Activated gamma-delta T cell treated with Interleukin-2 at 50 U/mL for 16 hours (primary cell): ENCODE measurements at regions not wholly inside any gene's neighbourhood (a gene's known extent, or its start where the extent isn't known, plus 50 kb on each side); places are given as distances from the start of the nearest gene placed in this dataset.

Experiments used
- DNase-seq: peaks from one replicate; pipeline ENCODE4 v3.0.0-alpha.2; 2020

DNA sequence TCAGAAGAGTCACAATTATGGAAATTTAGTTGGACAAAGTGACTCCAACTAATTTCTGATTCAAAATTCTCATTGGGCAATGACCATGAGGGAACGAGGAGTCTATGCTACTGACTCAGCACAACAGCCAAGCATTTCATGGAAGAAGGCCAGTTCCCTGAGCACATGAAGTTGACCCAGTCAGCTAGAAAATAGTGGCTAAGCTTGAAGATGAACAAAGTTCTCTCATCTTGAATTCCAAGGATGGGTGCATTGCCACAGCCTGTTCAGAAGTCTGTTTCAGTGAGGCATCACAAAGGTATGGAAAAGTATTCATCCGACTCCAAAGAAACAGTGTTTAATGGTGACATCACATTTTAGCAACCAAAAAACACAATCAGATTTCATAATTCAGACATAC, 676.9 kb downstream of the HACE1 start:
- no peak for DNase-seq

DNA sequence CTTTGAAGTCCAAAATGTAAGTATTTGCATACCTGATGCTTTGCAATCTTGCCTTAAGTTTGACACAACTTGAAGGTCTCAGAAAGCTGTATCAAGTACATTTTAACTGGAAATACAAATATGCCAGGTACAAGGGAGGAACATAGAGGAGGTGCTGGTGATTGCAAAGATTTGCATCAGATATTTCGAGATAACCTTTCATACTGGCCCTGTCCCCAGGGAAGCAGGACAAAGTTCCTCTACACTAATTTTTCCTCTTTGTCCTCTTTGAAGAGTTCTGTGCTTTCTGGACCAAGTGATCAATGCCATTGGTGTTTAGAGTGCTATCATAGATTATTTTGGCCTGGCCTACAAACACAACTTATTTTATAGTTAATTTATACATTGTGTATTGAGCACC, 686.1 kb downstream of the HACE1 start:
- DNase-seq, result no peak

DNA sequence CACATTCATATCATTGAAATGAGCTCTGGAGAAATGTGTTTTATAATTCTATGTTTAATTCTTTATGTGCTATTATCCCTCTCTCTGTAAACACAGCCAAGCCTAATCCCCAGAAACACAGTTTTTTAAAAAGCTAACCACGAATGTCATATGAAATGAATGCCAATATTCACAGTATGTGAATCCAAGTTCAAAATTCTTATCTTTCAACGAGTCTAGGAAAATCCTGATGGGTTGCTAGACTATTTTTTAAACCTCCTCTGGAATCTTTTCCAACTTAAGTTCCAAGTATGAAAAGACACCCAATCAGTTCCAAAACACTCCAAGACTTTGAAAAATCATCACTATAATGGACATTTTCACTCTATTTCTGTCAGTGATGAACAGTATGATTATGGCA, 689.3 kb downstream of the HACE1 start:
- no peak for DNase-seq

DNA sequence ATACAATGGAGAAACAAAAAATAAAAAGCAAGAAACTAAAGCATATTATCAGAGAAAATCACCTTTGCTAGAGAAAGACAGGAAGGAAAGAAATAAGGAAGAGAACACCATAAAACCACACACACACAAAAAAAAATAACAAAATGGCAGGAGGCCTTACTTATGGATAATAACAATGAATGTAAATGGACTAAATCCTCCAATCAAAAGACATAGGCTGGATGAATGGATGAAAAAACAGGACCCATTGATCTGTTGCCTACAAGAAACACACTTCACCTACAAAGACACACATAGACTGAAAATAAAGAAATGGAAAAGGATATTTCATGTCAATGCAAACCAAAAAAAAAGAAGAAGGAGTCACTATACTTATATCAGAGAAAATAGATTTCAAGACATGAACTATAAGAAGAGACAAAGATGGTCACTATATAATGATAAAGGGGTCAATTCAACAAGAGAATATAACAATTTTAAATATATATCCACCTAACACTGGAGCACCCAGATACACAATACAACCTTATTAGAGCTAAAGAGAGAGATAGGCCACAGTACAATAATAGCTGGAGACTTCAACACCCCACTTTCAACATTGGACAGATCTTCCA, 693.6 kb downstream of the HACE1 start:
- no peak for DNase-seq

DNA sequence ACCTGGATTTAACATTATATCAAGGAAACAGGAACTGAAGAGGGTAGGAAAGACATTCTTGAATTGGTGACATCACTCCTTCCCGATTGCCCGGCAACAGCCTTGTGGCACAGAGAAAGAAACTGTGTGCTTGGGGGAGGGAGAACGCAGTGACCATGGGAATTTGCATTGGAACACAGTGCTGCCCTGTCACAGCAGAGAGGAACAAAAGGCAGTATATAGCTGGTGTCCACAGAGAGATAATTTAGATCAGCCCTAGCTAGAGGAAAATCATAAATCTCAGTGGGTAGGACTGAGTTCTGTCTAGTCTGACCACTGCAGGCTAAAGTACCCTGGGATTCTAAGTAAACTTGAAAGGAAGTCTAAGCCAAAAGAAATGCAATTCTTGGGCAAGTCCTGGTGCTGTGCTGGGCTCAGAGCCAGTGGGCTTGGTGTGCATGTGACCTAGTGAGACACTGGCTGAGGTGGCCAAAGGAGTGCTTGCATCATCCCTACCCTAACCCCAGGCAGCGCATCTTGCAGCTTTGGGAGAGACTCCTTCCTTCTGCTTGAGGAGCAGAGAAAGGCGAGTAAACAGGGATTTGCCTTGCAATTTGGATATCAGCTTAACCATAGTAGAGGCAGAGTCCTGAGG, 697.6 kb downstream of the HACE1 start:
- no peak for DNase-seq

DNA sequence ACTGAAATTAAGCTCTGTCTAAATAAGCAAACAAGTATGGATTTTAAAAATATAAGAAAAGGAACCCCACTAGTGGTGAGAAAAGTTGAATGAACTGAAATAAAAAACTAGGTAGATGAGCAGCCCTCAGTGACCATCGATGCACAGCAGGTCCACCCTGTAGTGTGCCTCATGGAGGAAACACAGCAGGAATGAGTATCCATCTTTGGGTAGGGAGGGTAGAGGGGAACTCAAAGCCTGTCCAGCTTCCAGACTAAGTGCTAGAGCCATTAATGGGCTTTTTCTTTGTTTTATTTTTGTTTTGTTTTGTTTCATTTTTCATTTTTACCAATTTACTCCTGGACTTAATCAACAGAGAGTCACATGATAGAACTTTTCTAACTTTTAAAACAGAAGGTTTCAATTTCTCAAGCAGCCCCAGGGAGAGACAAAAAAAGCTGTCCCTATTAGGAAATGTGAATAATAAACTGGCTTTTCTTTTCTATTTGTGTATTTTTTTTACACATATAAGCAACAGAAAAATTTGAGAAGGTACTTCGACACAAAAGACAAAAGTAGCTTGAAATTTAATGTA, 700.6 kb downstream of the HACE1 start:
- no peak for DNase-seq

DNA sequence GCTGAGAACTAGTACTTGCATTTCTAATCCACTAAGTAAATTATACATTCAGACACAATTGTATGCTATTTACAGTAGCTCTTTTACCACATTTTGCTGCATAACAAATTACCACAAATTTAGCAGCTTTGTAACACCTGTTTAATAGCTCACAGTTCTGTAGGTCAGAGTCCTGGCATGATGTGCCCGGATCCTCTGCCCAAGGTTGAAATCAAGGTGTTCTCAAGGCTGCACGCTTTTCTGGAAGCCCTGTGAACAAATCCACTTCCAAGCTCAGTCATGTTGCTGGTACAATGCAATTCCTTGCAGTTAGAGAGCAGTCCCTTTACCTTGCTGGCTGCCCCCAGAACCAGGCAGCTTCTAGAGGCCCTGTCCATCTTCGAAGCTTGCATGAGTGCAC, 716.0 kb downstream of the HACE1 start:
- no peak for DNase-seq

DNA sequence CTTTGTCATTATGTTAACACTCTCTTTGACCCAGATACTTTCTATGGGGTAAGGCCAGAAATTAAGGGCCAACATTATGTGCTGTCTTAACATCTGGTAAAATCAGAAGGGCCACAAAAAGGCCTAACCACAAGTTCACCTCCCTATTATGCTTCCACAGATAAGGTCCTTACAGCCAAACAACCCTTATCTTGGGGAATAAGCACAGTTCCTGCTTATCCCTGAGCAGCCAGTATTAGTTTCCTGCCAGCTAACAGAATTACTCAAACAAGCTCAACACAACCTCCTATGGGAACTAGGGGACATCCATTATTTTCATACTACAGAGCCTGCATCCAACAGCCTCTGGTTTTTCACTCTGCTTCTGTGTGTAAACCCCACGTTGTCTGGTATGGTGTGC, 724.8 kb downstream of the HACE1 start:
- DNase-seq, result no peak

DNA sequence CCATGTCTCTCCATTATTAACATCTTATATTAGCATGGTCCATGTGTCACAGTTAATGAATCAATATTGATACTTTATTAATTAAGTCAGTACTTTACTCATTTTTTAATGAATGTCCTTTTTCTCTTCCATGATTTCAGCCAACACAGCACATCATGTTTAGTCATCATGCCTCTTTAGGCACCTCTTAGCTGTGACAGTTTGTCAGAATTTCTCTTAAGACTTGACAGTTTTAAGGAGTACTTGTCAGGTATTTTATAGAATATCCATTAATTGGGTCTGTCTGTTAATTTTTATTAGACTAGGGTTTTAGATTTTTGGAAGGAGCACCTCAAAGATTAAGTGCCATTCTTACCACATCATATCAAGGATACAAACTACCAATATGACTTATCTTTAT, 729.4 kb downstream of the HACE1 start:
- DNase-seq, result no peak

DNA sequence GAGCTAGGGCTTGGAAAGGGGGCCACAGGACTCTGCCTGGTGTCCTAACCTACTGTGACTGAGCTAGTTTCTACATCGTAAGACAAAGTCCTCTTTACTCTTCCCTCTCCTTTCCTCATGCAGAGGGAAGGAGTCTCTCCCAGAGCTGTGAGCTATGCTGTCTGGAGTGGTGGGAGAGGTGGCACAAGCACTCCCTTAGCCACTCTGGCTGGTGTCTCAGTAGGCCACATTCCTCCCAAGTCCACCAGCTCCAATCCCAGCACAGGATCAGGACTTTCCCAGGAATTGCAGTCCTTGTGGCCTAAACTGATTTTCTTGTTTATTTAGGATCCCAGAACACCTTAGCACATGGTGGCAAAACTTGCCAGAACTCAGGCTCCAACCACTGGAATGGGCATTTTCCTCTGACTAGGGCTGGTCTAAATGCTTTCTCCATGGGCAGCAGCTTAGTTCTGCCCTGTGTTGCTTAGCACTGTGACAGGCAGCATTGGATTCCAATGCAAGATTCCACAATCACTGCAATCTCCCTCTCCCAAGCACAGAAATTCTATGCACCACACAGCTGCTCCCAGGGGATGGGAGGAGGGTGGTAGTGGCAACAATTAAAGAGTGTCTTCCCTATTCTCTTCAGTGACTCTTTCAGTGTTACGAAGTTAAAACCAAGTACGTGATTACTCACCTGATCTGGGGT, 733.3 kb downstream of the HACE1 start:
- no peak for DNase-seq

DNA sequence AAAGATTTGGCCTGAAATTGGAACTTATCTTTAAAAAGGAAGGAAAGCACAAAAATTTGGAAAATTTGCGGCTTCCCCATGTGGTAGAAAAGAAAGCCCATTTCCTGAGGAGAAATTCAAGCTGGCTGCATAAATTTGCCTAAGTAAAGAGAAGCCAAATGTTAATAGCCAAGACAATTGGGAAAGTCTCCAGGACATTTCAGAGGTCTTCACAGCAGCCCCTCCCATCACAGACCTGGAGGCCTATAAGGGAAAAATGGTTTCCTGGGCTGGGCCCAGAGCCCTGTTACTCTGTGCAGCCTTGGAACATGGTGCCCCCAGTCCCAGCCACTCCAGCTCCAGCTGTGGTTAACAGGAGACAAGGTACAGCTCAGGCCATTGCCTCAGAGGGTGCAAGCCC, 736.5 kb downstream of the HACE1 start:
- no peak for DNase-seq

DNA sequence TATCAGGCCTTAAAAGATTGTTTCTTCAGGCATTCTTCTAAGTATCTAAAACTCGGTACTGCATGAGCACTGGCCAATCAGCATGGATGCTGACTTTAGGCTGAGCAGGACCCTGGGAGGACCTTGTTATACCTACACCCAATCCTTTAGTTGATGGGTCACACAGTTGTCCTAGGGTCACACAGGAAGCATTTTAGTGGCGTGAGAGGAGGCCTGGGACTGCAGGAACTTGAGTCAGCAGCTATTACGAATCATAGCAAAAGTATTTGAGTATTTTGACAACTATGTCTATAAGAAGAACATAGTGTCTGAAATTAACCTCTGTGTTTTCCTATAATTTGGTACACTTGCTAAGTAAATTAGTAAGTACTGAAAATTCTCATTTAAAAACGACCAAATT, 741.4 kb downstream of the HACE1 start:
- DNase-seq, result no peak

DNA sequence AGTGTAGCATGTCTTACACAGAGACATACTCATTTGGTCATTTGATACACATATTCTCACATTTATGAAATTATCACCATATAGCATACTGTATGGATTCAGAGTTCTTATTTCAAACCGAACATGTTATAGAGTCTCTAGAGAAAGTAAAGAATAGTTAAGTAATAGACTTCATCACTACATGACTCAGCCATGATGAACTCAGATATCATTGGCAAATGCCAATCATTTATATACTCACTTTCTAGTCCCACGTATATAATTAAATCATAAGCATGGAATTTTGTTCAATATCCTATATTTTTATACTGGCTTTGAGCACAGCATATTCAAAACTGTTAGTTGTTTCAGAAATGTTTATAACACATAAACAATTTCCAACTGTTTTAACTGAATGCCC, 749.9 kb downstream of the HACE1 start:
- DNase-seq, result no peak

DNA sequence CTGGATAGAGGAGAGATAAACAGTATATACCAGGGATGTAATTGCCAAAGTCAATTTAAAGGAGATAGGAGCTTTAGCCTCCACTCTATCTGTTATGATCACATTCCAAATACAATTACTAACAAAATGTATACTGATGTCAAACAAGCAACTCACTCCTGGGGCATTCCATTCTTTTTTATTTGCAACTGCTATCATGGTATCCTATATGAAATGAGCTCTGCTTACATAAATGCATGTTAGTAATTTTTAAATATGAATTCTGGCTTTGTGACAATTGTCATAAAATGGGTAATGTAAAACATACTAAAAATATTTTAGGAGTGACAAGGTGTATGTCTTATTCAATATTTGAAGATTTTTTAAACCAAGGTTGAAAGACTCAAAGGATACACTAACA, 751.1 kb downstream of the HACE1 start:
- no peak for DNase-seq

DNA sequence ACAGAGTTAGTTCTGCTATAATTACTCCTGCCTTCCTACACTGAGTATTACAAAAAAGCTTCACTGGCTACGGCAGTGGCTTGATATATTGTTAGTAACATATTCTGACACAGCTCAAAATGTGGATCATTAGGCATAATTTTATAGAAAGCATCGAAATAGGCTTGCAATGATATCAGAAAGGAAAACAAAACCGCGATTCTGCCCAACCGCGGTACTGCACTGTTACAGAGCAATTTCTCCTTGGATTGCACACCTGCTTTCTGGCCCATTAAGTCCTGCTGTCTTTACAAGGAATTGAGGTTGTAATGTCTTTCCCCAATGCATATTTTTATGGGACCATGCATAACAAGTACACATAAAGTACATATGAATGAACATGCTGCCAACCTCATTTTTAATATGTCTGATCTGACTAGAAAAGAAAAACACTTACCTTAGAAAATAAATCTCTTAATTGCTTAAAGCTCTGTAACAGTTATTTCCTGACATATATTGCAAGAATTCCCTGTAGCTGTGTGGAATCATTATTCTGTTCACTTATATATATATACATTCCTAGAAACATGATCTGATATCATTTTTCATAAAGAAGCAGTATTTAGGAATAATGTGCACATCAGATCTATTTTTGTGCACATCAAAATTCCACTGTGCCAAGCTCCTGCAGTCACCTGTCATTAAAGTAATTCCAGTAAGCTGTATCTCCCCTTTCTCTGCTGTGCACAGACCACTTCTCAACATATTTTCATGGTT, 763.9 kb downstream of the HACE1 start:
- no peak for DNase-seq

DNA sequence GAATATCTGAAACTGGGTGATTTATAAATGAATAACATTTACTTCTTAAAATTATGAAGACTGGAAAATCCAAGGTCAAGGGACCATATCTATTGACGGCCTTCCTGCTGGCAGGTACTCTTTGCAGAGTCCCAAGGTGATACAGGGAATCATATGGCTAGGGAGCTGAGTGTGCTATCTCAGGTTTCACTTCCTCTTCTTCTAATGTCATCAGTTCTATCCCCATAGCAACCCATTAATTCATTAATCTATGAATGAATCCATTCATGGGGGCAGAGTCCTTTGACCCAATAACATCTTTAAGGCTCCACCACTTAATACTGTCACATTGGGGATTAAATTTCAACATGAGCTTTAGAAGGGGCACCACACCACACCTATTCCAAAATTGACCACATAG, 772.0 kb downstream of the HACE1 start:
- no peak for DNase-seq

DNA sequence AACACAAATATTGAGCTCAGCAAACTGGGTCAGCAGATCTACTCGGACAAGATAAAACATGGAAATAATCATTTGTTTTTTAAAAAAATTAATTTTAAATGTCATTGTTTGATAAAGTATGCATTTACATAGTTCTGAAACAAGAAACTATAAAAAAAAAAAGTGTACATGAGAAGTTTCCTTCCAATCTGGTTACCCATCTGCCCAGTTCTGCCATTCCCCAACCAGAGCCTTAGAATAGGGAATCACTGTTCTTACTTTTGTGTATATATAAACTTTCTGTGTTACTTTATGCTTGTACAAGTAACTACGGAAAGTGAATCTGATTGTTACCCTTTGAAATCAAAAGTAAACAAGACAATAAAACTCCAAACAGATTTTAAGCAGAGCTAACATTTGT, 791.4 kb downstream of the HACE1 start:
- DNase-seq, result no peak

DNA sequence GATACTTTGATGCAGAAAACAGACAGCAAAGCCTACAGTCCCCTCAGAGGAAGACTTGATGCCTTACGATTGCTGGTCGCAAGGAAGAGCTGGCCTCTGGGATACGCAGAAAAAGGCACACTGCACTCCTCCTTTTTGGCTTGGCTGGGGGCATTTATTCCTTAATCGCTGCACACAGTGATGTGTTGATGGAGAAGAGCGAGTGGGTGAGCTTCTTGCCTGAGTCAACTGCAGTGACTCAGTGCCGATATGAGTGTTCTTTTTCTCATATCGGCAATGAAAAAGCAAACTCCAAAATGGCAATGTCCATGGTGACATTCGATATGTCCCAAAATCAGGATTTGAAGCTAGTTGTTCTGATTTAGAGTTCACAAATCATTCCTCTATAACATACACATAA, 794.8 kb downstream of the HACE1 start:
- DNase-seq, result no peak

DNA sequence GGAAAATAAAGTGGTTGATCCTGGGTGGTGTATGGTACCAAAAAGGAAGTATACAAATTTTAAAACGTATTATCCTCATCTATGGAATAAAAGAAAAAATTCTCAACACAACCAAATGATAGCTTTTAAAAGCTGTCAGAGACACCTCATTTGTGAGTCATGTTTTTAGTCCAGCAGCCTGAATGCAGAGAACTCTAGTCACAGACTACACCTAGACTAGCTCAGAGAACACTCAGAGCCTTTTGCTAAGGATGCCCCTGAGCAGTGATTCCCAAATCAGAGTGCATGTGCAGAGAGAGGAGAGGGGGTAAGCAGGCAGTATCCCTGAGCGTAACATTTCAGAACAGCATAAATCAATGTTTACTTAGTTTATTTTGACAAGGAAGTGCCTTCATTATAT, 809.3 kb downstream of the HACE1 start:
- no peak for DNase-seq

DNA sequence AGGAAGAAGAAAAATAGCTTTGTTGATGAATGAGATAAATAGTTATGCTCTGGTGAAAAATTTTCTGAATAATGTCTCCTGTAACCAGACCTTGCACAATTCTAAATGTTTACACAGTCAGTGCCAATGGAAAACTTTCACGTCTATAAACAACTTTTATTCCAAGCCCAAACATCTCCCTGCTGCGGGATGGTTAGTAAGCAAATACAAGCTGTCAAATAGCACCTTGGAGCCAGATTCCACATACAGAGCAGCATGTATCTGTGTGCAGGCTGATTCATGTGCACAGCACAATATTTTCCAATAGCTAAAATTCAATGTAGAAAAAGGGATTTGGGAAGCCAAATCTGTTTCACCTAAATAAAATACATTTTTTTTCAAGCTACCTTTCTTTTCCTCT, 813.3 kb downstream of the HACE1 start:
- DNase-seq, result no peak

DNA sequence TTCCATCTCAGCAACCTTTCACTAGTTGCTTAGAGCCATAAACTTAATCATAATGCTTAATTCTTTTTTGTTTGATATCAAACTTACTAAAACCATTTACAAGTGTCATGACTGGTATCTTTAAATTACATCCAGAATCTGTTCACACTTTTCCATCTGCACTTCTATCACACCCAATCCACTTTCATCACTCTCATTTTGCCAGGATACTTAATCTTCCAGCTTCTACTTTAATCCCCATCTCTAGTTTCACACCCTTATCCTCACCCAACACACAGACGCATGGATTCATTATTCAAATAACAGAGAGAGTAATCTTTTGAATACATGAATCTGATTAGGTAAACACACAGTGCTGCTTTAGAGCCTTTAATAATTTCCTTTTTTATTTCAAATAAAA, 828.4 kb downstream of the HACE1 start:
- DNase-seq, result no peak

DNA sequence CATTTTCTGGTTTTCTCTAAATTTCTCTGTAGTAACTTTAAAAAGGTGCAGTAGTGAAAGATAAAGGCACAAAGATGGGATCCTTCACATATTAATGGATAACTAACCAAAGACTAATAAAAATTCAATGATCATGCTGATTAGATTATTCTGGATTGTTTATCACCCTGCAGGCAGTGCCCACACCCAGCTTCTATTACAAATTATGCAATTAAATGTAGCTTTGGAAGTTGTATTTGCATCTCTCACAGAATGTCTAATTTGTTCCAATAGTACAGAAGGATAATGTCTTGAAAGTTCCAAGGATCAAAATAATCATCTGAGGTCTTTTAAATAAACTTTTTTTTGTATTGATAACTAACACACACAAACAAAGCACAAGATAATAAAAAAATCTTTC, 837.6 kb downstream of the HACE1 start:
- no peak for DNase-seq

DNA sequence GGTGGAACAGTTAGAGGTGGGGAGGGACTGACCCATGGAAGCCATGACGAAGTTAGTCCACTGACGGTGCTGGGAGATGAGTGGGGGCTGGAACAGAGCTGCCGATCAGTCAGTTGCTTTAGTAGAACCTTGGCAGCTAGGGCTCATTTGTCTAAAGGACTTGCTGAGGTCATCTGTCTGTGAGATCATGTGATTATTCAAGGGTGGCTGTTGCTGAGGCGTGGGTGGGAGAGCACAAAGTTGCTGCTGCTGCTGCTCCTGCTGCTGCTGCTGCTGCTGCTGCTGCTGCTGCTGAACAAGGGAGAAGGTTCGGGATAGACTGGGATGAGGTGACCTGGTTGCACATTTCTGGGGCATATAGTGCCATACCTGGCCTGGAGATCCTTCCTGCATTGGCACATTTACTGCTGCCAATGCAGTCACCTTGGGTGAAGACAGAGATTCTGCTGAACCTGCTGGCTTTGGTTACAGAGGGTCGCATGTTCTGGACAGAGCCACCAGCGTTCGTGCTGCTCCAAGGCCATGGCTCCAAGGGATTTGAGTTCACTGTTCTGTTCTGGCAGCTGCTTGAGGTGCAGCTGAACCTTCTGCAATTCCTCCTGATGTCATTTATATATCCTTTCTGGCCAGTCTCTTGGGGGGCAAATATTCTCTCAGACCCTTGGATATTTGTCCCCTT, 840.5 kb downstream of the HACE1 start:
- DNase-seq, result no peak
